OCI-LY7 (cell line): ENCODE measurements at regions not wholly inside any gene's neighbourhood (a gene's known extent, or its start where the extent isn't known, plus 50 kb on each side); places are given as distances from the start of the nearest gene placed in this dataset.

ENCODE experiments used
- BruUV-seq: library from RNA; stranded (reverse); fragments of 400-500 nt; replicated peaks from 2 replicates; lab custom pipeline; 2021; lab: Mats Ljungman, UMichigan
- CTCF ChIA-PET: fragments of 300-600 bp; sonication (Branson Sonifier 250); formaldehyde crosslinking; loops from one replicate; lab custom pipeline; 2022; ENCODE audit warnings: antibody characterized with exemption; ENCODE audit not compliant: unreplicated experiment; lab: Charles Lee
- POLR2A ChIA-PET: fragments of 300-600 bp; sonication (Branson Sonifier 250); formaldehyde crosslinking; loops from one replicate; lab custom pipeline; 2022; ENCODE audit warnings: antibody characterized with exemption; lab: Charles Lee
- DNase-seq: peaks from one replicate; pipeline ENCODE4 v3.0.0-alpha.2; 2015; ENCODE audit warnings: low spot score
- H2AFZ ChIP-seq: fragments of 200-600 bp; sonication (generic), shearing (Covaris generic); 2 replicates; pipeline ENCODE4 v1.6.1; 2014; ENCODE audit warnings: mild to moderate bottlenecking, antibody characterized with exemption, low read length, moderate library complexity
- H3K27ac ChIP-seq: fragments of 200-600 bp; sonication (generic); 2 replicates; pipeline ENCODE4 v1.5.1; 2014; ENCODE audit warnings: mixed run types, low read depth, mild to moderate bottlenecking, moderate library complexity, low read length, inconsistent platforms; ENCODE audit not compliant: poor library complexity, severe bottlenecking
- H3K36me3 ChIP-seq: fragments of 200-600 bp; sonication (generic); 2 replicates; pipeline ENCODE4 v1.6.1; 2014; ENCODE audit warnings: mild to moderate bottlenecking, antibody characterized with exemption, low read length, moderate library complexity, mixed read lengths; ENCODE audit not compliant: insufficient read depth
- H3K4me1 ChIP-seq: fragments of 200-600 bp; sonication (generic); 2 replicates; pipeline ENCODE4 v1.5.1; 2014; ENCODE audit warnings: mild to moderate bottlenecking, low read length; ENCODE audit not compliant: insufficient read depth, poor library complexity, severe bottlenecking
- H3K4me2 ChIP-seq: fragments of 200-600 bp; sonication (generic); 2 replicates; pipeline ENCODE4 v1.6.1; 2014; ENCODE audit warnings: mild to moderate bottlenecking, low read length
- H3K4me3 ChIP-seq: fragments of 200-600 bp; sonication (generic); 2 replicates; pipeline ENCODE4 v1.5.1; 2014; ENCODE audit warnings: mild to moderate bottlenecking, low read depth, low read length; ENCODE audit not compliant: poor library complexity, severe bottlenecking
- H3K79me2 ChIP-seq: fragments of 200-600 bp; sonication (generic); 2 replicates; pipeline ENCODE4 v1.6.1; 2016; ENCODE audit warnings: low read depth, mild to moderate bottlenecking, low read length, moderate library complexity, mixed read lengths; ENCODE audit not compliant: insufficient read depth
- H3K9me2 ChIP-seq: fragments of 200-600 bp; sonication (generic); 2 replicates; pipeline ENCODE4 v1.6.1; 2016; ENCODE audit warnings: mild to moderate bottlenecking, low read length, mixed read lengths; ENCODE audit not compliant: insufficient read depth
- H3K9me3 ChIP-seq: fragments of 200-600 bp; sonication (generic); 2 replicates; pipeline ENCODE4 v1.6.1; 2014; ENCODE audit warnings: mild to moderate bottlenecking, mixed run types, low read length, mixed read lengths
- H4K20me1 ChIP-seq: fragments of 200-600 bp; sonication (generic); 2 replicates; pipeline ENCODE4 v1.6.1; 2014; ENCODE audit warnings: mild to moderate bottlenecking, antibody characterized with exemption, low read length, moderate library complexity, mixed read lengths; ENCODE audit not compliant: insufficient read depth
- CTCF ChIP-seq: fragments of 200-600 bp; sonication (generic); conservative IDR thresholded peaks from 2 replicates; pipeline ENCODE4 v1.5.1; 2014; ENCODE audit warnings: mild to moderate bottlenecking, antibody characterized with exemption, low read length, moderate library complexity, mixed read lengths
- EZH2phosphoT487 ChIP-seq: fragments of 200-600 bp; sonication (generic); IDR thresholded peaks from 2 replicates; pipeline ENCODE4 v1.6.1; 2018; ENCODE audit warnings: low read depth, borderline replicate concordance, mild to moderate bottlenecking, mixed run types, antibody characterized with exemption, low read length, moderate library complexity, mixed read lengths
- intact Hi-C: fragments of 100-400 bp; cut with micrococcal nuclease; formaldehyde crosslinking; loops from one replicate; pipeline ENCODE4 v1.10.0; 2022; ENCODE audit not compliant: unreplicated experiment

- POLR2A ChIA-PET, result interaction anchor here (0.6 kb wide), 1 partner anchor 86 kb away, joined by 6 read pairs; no protein-coding TSS in a partner anchor
- H3K27ac ChIP-seq, result no peak overlapping the region
- no peaks in the 10 kb centered on the region for H3K36me3 ChIP-seq
- no peaks in the 10 kb centered on the region for H3K9me3 ChIP-seq
- H2AFZ ChIP-seq, result no peak overlapping the region
- intact Hi-C loops, result no loop called here
- no peaks in the 10 kb centered on the region for H3K4me1 ChIP-seq
- H3K79me2 ChIP-seq, result no peaks in the 10 kb centered on the region
- CTCF ChIA-PET, result no interaction called here
- TF ChIP-seq CTCF (no peak), EZH2phosphoT487 (no peak)
- H4K20me1 ChIP-seq, result no peaks in the 10 kb centered on the region
- H3K4me3 ChIP-seq, result no peak overlapping the region
- DNase-seq, result no peak
- H3K9me2 ChIP-seq, result no peaks in the 10 kb centered on the region
- BruUV-seq, result no TSS peak
- no peak overlapping the region for H3K4me2 ChIP-seq
Measured at GRCh38 chr2:228786901-228787300, 484.2 kb downstream of the PID1 start.

- H3K4me1 ChIP-seq, result no peaks in the 10 kb centered on the region
- no peak overlapping the region for H3K4me3 ChIP-seq
- H3K9me3 ChIP-seq, result no peaks in the 10 kb centered on the region
- POLR2A ChIA-PET, result interaction anchor here (0.6 kb wide), 1 partner anchor 18 kb away, joined by 3 read pairs; no protein-coding TSS in a partner anchor
- no peaks in the 10 kb centered on the region for H3K9me2 ChIP-seq
- no peak for DNase-seq
- H3K36me3 ChIP-seq, result no peaks in the 10 kb centered on the region
- H3K27ac ChIP-seq, result no peak overlapping the region
- intact Hi-C loops, result no loop called here
- H3K79me2 ChIP-seq, result no peaks in the 10 kb centered on the region
- no TSS peak for BruUV-seq
- H4K20me1 ChIP-seq, result no peaks in the 10 kb centered on the region
- no peak for TF ChIP-seq CTCF
- no peak for TF ChIP-seq EZH2phosphoT487
- CTCF ChIA-PET, result no interaction called here
- H2AFZ ChIP-seq, result no peak overlapping the region
- no peak overlapping the region for H3K4me2 ChIP-seq
Measured at GRCh38 chr2:228782281-228782680, 488.8 kb downstream of the PID1 start.

GRCh38 chr2:228777855-228778355, 493.2 kb downstream of the PID1 start:
- no peak for DNase-seq
- H3K4me1 ChIP-seq, result no peaks in the 10 kb centered on the region
- BruUV-seq, result no TSS peak
- no peaks in the 10 kb centered on the region for H3K9me2 ChIP-seq
- no peak overlapping the region for H3K27ac ChIP-seq
- H3K4me2 ChIP-seq, result no peak overlapping the region
- H3K36me3 ChIP-seq, result no peaks in the 10 kb centered on the region
- no peak overlapping the region for H3K4me3 ChIP-seq
- intact Hi-C loops, result no loop called here
- H3K79me2 ChIP-seq, result no peaks in the 10 kb centered on the region
- POLR2A ChIA-PET, result interaction anchor here (0.6 kb wide), 1 partner anchor 239 kb away, joined by 3 read pairs; no protein-coding TSS in a partner anchor
- no peaks in the 10 kb centered on the region for H4K20me1 ChIP-seq
- CTCF ChIA-PET, result no interaction called here
- TF ChIP-seq CTCF (no peak), EZH2phosphoT487 (no peak)
- no peak overlapping the region for H2AFZ ChIP-seq
- H3K9me3 ChIP-seq, result no peaks in the 10 kb centered on the region
